Fibroblast of gingiva (primary cell): ENCODE measurements at regions not wholly inside any gene's neighbourhood (a gene's known extent, or its start where the extent isn't known, plus 50 kb on each side); places are given as distances from the start of the nearest gene placed in this dataset.

ENCODE experiments used
- DNase-seq: peaks from one replicate; pipeline ENCODE4 v3.0.0-alpha.2; 2011; ENCODE audit warnings: low read depth

- no peak for DNase-seq
These were observed 53.8 kb upstream of the APP start for GRCh38 chr21:26224366-26224765.
